ENCODE measurements at regions not wholly inside any gene's neighbourhood (a gene's known extent, or its start where the extent isn't known, plus 50 kb on each side); places are given as distances from the start of the nearest gene placed in this dataset.
A peak's percentile ranks its signal among the peaks of the same experiment; 100 is the strongest.
"Not testable (repeated sequence)": the region's sequence is repeated elsewhere in the genome, so short reads cannot be mapped to it uniquely, and the experiment has no call there.

DNA sequence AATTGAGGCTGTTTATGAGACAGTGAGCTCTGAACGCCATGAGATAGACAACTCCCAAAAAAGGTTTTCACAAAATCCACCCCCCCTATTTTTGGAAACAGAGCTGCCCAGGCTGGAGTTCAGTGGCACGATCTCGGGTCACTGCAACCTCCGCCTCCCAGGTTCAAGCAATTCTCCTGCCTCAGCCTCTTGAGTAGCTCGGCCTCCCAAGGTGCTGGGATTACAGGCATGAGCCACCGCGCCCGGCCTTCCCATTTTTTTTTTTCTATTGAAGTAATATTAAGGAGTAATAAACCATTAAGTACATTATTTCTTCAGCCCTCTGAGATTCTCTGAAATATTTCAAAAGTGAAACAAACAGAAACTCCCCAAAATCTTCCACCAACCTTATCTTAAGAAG lies 252.8 kb upstream of the NETO1 start:
- Mint-ChIP-seq H3K27ac (no peak overlapping the region), H3K27me3 (no peaks in the 10 kb centered on the region), H3K36me3 (no peaks in the 10 kb centered on the region), H3K9me3 (peaks cover 0 to 20% (median 6%) of the 10 kb centered on the region in 5 donors), H3K4me3 (peak overlapping the region in 1 of 7 donors; percentile 61), H3K4me1 (no peaks in the 10 kb centered on the region)
- DNase-seq = no peak
- POLR2A ChIA-PET = no interaction called here
- Histone ChIP-seq H3K36me3 (ENCODE audit: insufficient read depth, low read length) (no peaks in the 10 kb centered on the region), H3K9me3 (ENCODE audit: low read length) (no peaks in the 10 kb centered on the region), H3K4me3 (ENCODE audit: low read length) (no peak overlapping the region), H3K27ac (ENCODE audit: low read depth, low read length) (no peak overlapping the region), H3K27me3 (ENCODE audit: insufficient read depth, low read length, poor library complexity, severe bottlenecking) (no peaks in the 10 kb centered on the region), H3K4me1 (ENCODE audit: insufficient read depth, low read length) (no peaks in the 10 kb centered on the region)
- CTCF ChIA-PET = no interaction called here

DNA sequence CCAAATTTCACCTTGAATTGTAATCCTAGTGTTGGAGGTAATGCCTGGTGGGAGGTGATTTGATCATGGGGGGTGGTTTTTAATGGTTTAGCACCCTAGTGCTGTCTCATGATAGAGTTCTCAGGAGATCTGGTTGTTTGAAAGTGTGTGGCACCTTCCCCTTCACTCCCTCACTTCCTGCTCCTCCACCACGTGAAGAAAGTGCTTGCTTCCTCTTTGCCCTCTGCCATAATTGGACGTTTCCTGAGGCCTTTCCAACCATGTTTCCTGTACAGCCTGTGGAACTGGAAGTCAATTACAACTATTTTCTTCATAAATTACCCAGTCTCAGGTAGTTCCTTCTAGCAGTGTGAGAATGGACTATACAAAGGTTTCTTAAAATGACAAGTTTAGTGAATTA lies 251.8 kb upstream of the NETO1 start:
- Mint-ChIP-seq H3K4me1 (no peaks in the 10 kb centered on the region), H3K4me3 (no peak overlapping the region), H3K27ac (no peak overlapping the region), H3K36me3 (no peaks in the 10 kb centered on the region), H3K27me3 (no peaks in the 10 kb centered on the region), H3K9me3 (peaks cover 0 to 20% (median 6%) of the 10 kb centered on the region in 5 donors)
- no peak for DNase-seq
- Histone ChIP-seq H3K4me3 (ENCODE audit: low read length) (no peak overlapping the region), H3K4me1 (ENCODE audit: insufficient read depth, low read length) (no peaks in the 10 kb centered on the region), H3K36me3 (ENCODE audit: insufficient read depth, low read length) (no peaks in the 10 kb centered on the region), H3K27me3 (ENCODE audit: insufficient read depth, low read length, poor library complexity, severe bottlenecking) (no peaks in the 10 kb centered on the region), H3K9me3 (ENCODE audit: low read length) (no peaks in the 10 kb centered on the region), H3K27ac (ENCODE audit: low read depth, low read length) (no peak overlapping the region)
- POLR2A ChIA-PET = no interaction called here
- CTCF ChIA-PET = no interaction called here

DNA sequence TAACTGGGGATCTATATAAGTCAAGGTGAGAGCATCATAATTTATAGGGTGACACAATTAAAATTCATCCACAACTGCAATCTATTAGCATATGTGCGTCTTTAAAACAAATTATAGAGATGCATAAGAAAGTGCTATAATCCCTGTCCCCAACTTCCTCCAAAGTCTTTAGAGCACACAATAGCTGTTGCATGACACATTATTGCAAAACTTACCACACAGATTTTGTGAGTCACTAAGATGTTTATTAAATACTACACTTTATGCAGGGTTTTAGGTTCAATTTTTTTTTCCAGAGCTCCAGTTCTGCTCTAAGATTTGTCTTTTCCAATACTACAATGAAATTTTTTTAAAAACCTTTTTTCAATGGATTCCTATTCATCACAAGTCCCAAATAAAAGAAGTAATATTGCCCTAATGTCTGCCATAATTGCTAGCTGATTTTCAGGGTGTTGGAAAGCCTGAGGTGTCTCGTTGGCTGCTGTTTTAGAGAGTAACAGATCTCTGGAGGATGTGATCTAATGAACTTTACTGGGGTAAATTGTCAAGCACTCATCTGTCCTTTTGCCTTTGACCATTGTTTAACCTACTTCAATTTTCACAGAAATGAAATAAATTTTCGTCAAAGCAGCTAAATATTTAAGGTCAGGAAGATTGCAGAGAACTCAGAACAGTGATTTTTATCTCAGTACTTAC lies 250.5 kb upstream of the NETO1 start:
- Mint-ChIP-seq H3K4me1 (no peaks in the 10 kb centered on the region), H3K27me3 (no peaks in the 10 kb centered on the region), H3K9me3 (peaks cover 0 to 20% (median 8%) of the 10 kb centered on the region in 5 donors), H3K4me3 (no peak overlapping the region), H3K36me3 (no peaks in the 10 kb centered on the region), H3K27ac (no peak overlapping the region)
- POLR2A ChIA-PET = no interaction called here
- Histone ChIP-seq H3K4me1 (ENCODE audit: insufficient read depth, low read length) (no peaks in the 10 kb centered on the region), H3K9me3 (ENCODE audit: low read length) (no peaks in the 10 kb centered on the region), H3K36me3 (ENCODE audit: insufficient read depth, low read length) (no peaks in the 10 kb centered on the region), H3K27ac (ENCODE audit: low read depth, low read length) (no peak overlapping the region), H3K27me3 (ENCODE audit: insufficient read depth, low read length, poor library complexity, severe bottlenecking) (no peaks in the 10 kb centered on the region), H3K4me3 (ENCODE audit: low read length) (no peak overlapping the region)
- CTCF ChIA-PET = no interaction called here
- no peak for DNase-seq

DNA sequence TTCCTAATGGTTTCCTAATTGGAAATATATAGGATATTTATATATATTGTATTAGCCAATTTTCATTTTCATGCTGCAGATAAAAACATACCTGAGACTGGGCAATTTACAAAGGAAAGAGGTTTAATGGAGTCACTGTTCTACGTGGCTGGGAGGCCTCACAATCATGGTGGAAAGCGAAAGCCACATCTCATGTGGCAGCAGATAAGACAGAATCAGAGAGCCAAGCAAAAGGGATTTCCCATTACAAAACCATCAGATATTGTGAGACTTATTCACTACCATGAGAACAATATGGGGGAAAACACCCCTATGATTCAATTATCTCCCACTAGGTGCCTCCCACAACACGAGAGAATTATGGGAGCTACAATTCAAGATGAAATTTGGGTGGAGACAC lies 242.5 kb upstream of the NETO1 start:
- Mint-ChIP-seq H3K27ac (no peak overlapping the region), H3K4me3 (no peak overlapping the region), H3K4me1 (no peaks in the 10 kb centered on the region), H3K9me3 (peaks cover 11 to 35% (median 12%) of the 10 kb centered on the region in 5 donors), H3K36me3 (peaks cover 0 to 1% (median 0%) of the 10 kb centered on the region in 3 donors), H3K27me3 (no peaks in the 10 kb centered on the region)
- Histone ChIP-seq H3K9me3 (ENCODE audit: low read length) (no peaks in the 10 kb centered on the region), H3K27ac (ENCODE audit: low read depth, low read length) (no peak overlapping the region), H3K4me3 (ENCODE audit: low read length) (no peak overlapping the region), H3K27me3 (ENCODE audit: insufficient read depth, low read length, poor library complexity, severe bottlenecking) (no peaks in the 10 kb centered on the region), H3K36me3 (ENCODE audit: insufficient read depth, low read length) (no peaks in the 10 kb centered on the region), H3K4me1 (ENCODE audit: insufficient read depth, low read length) (no peaks in the 10 kb centered on the region)
- POLR2A ChIA-PET = no interaction called here
- CTCF ChIA-PET = no interaction called here
- no peak for DNase-seq

DNA sequence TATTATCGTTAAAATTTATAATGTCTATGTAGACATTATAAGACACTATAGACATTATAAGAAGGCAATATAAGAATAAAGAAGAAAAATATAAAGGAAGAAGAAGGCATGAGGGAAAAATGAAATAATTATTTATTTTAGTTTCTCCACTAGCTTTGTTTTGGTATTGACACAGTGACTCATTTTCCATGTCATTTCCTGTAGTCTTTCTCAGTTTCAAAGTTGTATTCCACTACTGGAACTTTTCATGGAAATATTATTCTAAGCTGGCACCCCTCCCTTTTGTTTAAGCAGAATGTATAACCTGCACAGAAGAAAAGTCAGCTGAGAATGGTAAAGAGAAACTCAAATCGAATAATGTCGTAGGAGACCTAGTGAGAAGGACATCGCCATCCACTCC lies 234.2 kb upstream of the NETO1 start:
- POLR2A ChIA-PET = no interaction called here
- Histone ChIP-seq H3K27ac (ENCODE audit: low read depth, low read length) (no peak overlapping the region), H3K9me3 (ENCODE audit: low read length) (no peaks in the 10 kb centered on the region), H3K4me1 (ENCODE audit: insufficient read depth, low read length) (no peaks in the 10 kb centered on the region), H3K36me3 (ENCODE audit: insufficient read depth, low read length) (no peaks in the 10 kb centered on the region), H3K27me3 (ENCODE audit: insufficient read depth, low read length, poor library complexity, severe bottlenecking) (no peaks in the 10 kb centered on the region), H3K4me3 (ENCODE audit: low read length) (no peak overlapping the region)
- peaks cover 13 to 39% (median 16%) of the 10 kb centered on the region in 5 donors for H3K9me3 Mint-ChIP-seq
- H3K27ac Mint-ChIP-seq = no peak overlapping the region
- no peak overlapping the region for H3K4me3 Mint-ChIP-seq
- CTCF ChIA-PET = no interaction called here
- no peaks in the 10 kb centered on the region for H3K36me3 Mint-ChIP-seq
- H3K27me3 Mint-ChIP-seq = no peaks in the 10 kb centered on the region
- H3K4me1 Mint-ChIP-seq = no peaks in the 10 kb centered on the region
- no peak for DNase-seq

DNA sequence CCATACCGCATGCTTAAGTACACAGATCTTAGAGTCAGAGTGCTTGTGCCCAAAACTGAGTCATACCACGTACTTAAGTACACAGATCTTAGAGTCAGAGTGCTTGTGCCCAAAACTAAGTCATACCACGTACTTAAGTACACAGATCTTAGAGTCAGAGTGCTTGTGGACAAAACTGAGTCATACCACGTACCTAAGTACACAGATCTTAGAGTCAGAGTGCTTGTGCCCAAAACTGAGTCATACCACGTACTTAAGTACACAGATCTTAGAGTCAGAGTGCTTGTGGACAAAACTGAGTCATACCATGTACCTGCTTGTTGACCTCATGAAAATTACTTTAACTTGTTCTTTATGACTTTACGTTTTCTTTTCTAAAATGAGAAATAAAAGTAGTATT lies 233.7 kb upstream of the NETO1 start:
- H3K27ac Mint-ChIP-seq = not testable (repeated sequence)

DNA sequence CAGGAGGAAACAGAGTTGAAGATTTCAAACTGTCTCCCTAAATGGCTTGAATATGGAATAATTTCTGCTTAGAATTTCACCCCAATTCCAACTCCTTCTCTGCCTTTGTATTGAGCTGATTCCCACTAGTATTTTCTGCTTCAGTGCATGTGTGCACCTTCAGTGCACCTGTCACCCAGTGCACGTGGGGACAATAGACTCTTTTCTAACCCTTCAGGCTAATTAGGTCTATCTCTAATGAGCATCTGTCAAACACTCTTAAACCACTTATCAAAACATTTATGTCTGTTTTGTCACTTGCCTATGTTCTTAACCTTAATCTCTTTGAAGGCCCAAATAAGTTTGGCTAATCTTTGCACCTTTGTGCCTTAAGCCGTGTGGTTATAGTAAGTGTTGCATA lies 232.0 kb upstream of the NETO1 start:
- POLR2A ChIA-PET = no interaction called here
- H3K4me3 ChIP-seq (ENCODE audit: low read length) = no peak overlapping the region
- Mint-ChIP-seq H3K9me3 (peaks cover 11 to 39% (median 13%) of the 10 kb centered on the region in 5 donors), H3K4me3 (no peak overlapping the region), H3K4me1 (no peaks in the 10 kb centered on the region), H3K27me3 (no peaks in the 10 kb centered on the region), H3K27ac (no peak overlapping the region), H3K36me3 (peaks cover 0 to 2% (median 0%) of the 10 kb centered on the region in 3 donors)
- H3K27me3 ChIP-seq (ENCODE audit: insufficient read depth, low read length, poor library complexity, severe bottlenecking) = no peaks in the 10 kb centered on the region
- H3K9me3 ChIP-seq (ENCODE audit: low read length) = no peaks in the 10 kb centered on the region
- DNase-seq = no peak
- H3K4me1 ChIP-seq (ENCODE audit: insufficient read depth, low read length) = no peaks in the 10 kb centered on the region
- CTCF ChIA-PET = no interaction called here
- H3K27ac ChIP-seq (ENCODE audit: low read depth, low read length) = no peak overlapping the region
- H3K36me3 ChIP-seq (ENCODE audit: insufficient read depth, low read length) = no peaks in the 10 kb centered on the region

More for the DNA sequence above, 233.7 kb upstream of the NETO1 start:
- H3K4me3 Mint-ChIP-seq; H3K4me1 Mint-ChIP-seq; H3K4me1 ChIP-seq (ENCODE audit: insufficient read depth, low read length); H3K27ac ChIP-seq (ENCODE audit: low read depth, low read length); DNase-seq; CTCF ChIA-PET; H3K36me3 ChIP-seq (ENCODE audit: insufficient read depth, low read length); H3K9me3 ChIP-seq (ENCODE audit: low read length); H3K4me3 ChIP-seq (ENCODE audit: low read length); H3K27me3 Mint-ChIP-seq; H3K36me3 Mint-ChIP-seq; POLR2A ChIA-PET; H3K27me3 ChIP-seq (ENCODE audit: insufficient read depth, low read length, poor library complexity, severe bottlenecking): not testable (repeated sequence)
- peaks cover 15 to 41% (median 15%) of the 10 kb centered on the region in 5 donors for H3K9me3 Mint-ChIP-seq

DNA sequence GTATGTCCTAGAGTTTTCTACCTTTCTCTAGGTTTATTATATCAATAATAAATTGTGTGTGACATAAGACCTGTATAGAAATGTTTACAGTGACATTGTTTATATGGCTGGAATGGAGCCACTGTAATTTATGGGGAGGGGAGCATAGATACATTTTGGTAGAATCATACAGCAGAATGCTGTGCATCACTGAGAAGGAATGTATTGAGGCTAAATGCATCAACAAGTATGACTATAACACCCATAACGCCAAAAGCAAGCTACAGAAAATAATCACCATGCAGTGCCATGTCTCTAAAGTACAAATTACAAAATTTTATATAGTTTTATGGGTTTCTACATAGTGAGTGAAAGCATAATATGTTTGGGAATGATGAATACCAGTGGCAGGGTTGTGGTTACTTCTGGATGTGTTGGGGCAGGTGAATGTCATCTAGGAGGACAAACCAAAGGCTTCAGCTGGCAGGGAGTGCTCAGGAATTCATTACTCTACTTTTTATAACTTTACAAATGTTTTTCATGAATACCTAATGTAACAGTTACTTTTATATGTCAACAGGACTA lies 226.0 kb upstream of the NETO1 start:
- H3K27ac Mint-ChIP-seq = no peak overlapping the region
- ChIA-PET CTCF (no interaction called here), POLR2A (no interaction called here)
- H3K4me1 ChIP-seq (ENCODE audit: insufficient read depth, low read length) = no peaks in the 10 kb centered on the region
- no peak overlapping the region for H3K27ac ChIP-seq (ENCODE audit: low read depth, low read length)
- H3K4me3 Mint-ChIP-seq = no peak overlapping the region
- no peaks in the 10 kb centered on the region for H3K9me3 ChIP-seq (ENCODE audit: low read length)
- peaks cover 0 to 2% (median 0%) of the 10 kb centered on the region in 3 donors for H3K36me3 Mint-ChIP-seq
- no peak overlapping the region for H3K4me3 ChIP-seq (ENCODE audit: low read length)
- H3K27me3 Mint-ChIP-seq = no peaks in the 10 kb centered on the region
- no peaks in the 10 kb centered on the region for H3K36me3 ChIP-seq (ENCODE audit: insufficient read depth, low read length)
- DNase-seq = no peak
- H3K9me3 Mint-ChIP-seq = peaks cover 14 to 58% (median 20%) of the 10 kb centered on the region in 5 donors
- no peaks in the 10 kb centered on the region for H3K4me1 Mint-ChIP-seq
- H3K27me3 ChIP-seq (ENCODE audit: insufficient read depth, low read length, poor library complexity, severe bottlenecking) = no peaks in the 10 kb centered on the region
